MCF 10A (cell line): ENCODE measurements at regions not wholly inside any gene's neighbourhood (a gene's known extent, or its start where the extent isn't known, plus 50 kb on each side); places are given as distances from the start of the nearest gene placed in this dataset.
A peak's percentile ranks its signal among the peaks of the same experiment; 100 is the strongest.

Experiments used
- BruUV-seq: library from RNA; stranded (reverse); fragments of 400-500 nt; replicated peaks from 2 replicates; lab custom pipeline; 2021; lab: Mats Ljungman, UMichigan
- CTCF ChIA-PET: fragments of 300-600 bp; sonication (Branson Sonifier 250); formaldehyde crosslinking; extraction: SDS; loops from one replicate; lab custom pipeline; 2021; ENCODE audit warnings: antibody characterized with exemption, inconsistent platforms; lab: Yijun Ruan, JAX
- POLR2A ChIA-PET: fragments of 300-600, 350-650 bp; sonication (Branson Sonifier 250); formaldehyde crosslinking; extraction: SDS; loops from one replicate; lab custom pipeline; 2020; ENCODE audit warnings: antibody characterized with exemption, inconsistent platforms; lab: Yijun Ruan, JAX
- DNase-seq: peaks from one replicate; pipeline ENCODE4 v3.0.0-alpha.2; 2018; ENCODE audit not compliant: unreplicated experiment
- H3K27ac Mint-ChIP-seq: one replicate; pipeline ENCODE4 v1.8.0; 2022; ENCODE audit warnings: mild to moderate bottlenecking, low read depth, mixed read lengths; ENCODE audit not compliant: unreplicated experiment
- H3K27me3 Mint-ChIP-seq: one replicate; pipeline ENCODE4 v1.8.0; 2022; ENCODE audit warnings: mixed read lengths; ENCODE audit not compliant: insufficient read depth, unreplicated experiment
- H3K36me3 Mint-ChIP-seq: one replicate; pipeline ENCODE4 v1.8.0; 2022; ENCODE audit warnings: mild to moderate bottlenecking, moderate library complexity, mixed read lengths; ENCODE audit not compliant: insufficient read depth, unreplicated experiment
- H3K4me1 Mint-ChIP-seq: one replicate; pipeline ENCODE4 v1.8.0; 2022; ENCODE audit warnings: mixed read lengths; ENCODE audit not compliant: insufficient read depth, unreplicated experiment
- H3K4me3 Mint-ChIP-seq: one replicate; pipeline ENCODE4 v1.8.0; 2022; ENCODE audit warnings: mild to moderate bottlenecking, moderate library complexity, mixed read lengths; ENCODE audit not compliant: unreplicated experiment
- H3K9me3 Mint-ChIP-seq: one replicate; pipeline ENCODE4 v1.8.0; 2022; ENCODE audit warnings: mixed read lengths; ENCODE audit not compliant: unreplicated experiment
- CTCF ChIP-seq: fragments of 200-600 bp; IDR thresholded peaks from one replicate; pipeline ENCODE4 v1.8.0; 2022; ENCODE audit warnings: antibody characterized with exemption, mild to moderate bottlenecking; ENCODE audit not compliant: unreplicated experiment
- intact Hi-C: fragments of 100-400 bp; cut with micrococcal nuclease; formaldehyde crosslinking; loops from 2 replicates; pipeline ENCODE4 v1.14.1; 2022

GRCh38 chr7:86923527-86923926 is 135.9 kb downstream of the ELAPOR2 start:
- H3K27me3 Mint-ChIP-seq: no peaks in the 10 kb centered on the region
- no peak for DNase-seq
- intact Hi-C loops: no loop called here
- CTCF ChIA-PET: interaction anchor here (1.0 to 8.7 kb wide), 2 partner anchors 226 to 313 kb away, joined by 3 to 129 read pairs; partner anchors contain the start of gene DMTF1
- no peak overlapping the region for H3K27ac Mint-ChIP-seq
- peaks cover 7% of the 10 kb centered on the region for H3K36me3 Mint-ChIP-seq
- no peaks in the 10 kb centered on the region for H3K9me3 Mint-ChIP-seq
- no peak overlapping the region for H3K4me3 Mint-ChIP-seq
- H3K4me1 Mint-ChIP-seq: no peaks in the 10 kb centered on the region
- no TSS peak for BruUV-seq
- POLR2A ChIA-PET: interaction anchor here (1.7 kb wide), 1 partner anchor 225 kb away, joined by 4 read pairs; no protein-coding TSS in a partner anchor
- TF ChIP-seq CTCF: no peak

DNA sequence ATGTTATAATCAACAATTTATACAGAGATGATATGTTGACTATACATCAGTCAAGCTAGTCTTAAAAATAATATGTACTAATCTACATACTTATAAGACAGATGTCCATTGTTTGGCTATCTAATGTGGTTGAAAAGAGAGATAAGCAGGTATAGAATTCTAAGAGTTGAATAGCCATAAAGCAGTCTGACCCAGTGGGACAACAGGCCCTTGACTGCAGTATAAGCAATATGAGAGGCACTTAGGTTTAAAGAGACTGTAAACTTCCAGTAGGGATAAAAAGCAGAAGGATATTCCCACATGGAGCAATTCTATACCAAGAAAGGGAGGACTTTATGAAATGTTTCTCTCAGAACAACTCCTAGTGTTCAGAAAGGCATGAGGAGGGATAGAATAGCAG is 139.3 kb downstream of the ELAPOR2 start:
- no peaks in the 10 kb centered on the region for H3K9me3 Mint-ChIP-seq
- no peak for TF ChIP-seq CTCF
- no peaks in the 10 kb centered on the region for H3K27me3 Mint-ChIP-seq
- CTCF ChIA-PET: interaction anchor here (0.6 kb wide), 1 partner anchor 1746 kb away, joined by 4 read pairs; no protein-coding TSS in a partner anchor
- intact Hi-C loops: no loop called here
- H3K36me3 Mint-ChIP-seq: peaks cover 7% of the 10 kb centered on the region
- no TSS peak for BruUV-seq
- no peak for DNase-seq
- H3K4me3 Mint-ChIP-seq: no peak overlapping the region
- peaks cover 7% of the 10 kb centered on the region for H3K4me1 Mint-ChIP-seq
- H3K27ac Mint-ChIP-seq: no peak overlapping the region
- POLR2A ChIA-PET: no interaction called here

GRCh38 chr7:86918245-86918644 is 141.2 kb downstream of the ELAPOR2 start:
- POLR2A ChIA-PET: interaction anchor here (1.2 kb wide), 1 partner anchor 302 kb away, joined by 3 read pairs; no protein-coding TSS in a partner anchor
- no peaks in the 10 kb centered on the region for H3K9me3 Mint-ChIP-seq
- CTCF ChIA-PET: interaction anchor here (0.9 to 4.1 kb wide), 3 partner anchors 9 to 230 kb away, joined by 3 to 33 read pairs (median 11); no protein-coding TSS in a partner anchor
- H3K36me3 Mint-ChIP-seq: no peaks in the 10 kb centered on the region
- no peak overlapping the region for H3K27ac Mint-ChIP-seq
- no TSS peak for BruUV-seq
- peaks cover 7% of the 10 kb centered on the region for H3K4me1 Mint-ChIP-seq
- peaks cover 8% of the 10 kb centered on the region for H3K27me3 Mint-ChIP-seq
- no peak for TF ChIP-seq CTCF
- intact Hi-C loops: no loop called here
- no peak for DNase-seq
- H3K4me3 Mint-ChIP-seq: no peak overlapping the region

- DNase-seq: no peak
- Mint-ChIP-seq H3K36me3 (peaks cover 4% of the 10 kb centered on the region), H3K27ac (peak overlapping the region; percentile 17), H3K4me1 (peaks cover 7% of the 10 kb centered on the region), H3K9me3 (no peaks in the 10 kb centered on the region), H3K4me3 (no peak overlapping the region), H3K27me3 (peaks cover 11% of the 10 kb centered on the region)
- POLR2A ChIA-PET: interaction anchor here (1.6 to 2.9 kb wide), 2 partner anchors 236 to 304 kb away, joined by 4 to 15 read pairs; partner anchors contain the start of genes DMTF1 and TMEM243
- CTCF ChIA-PET: interaction anchor here (0.6 to 4.1 kb wide), 12 partner anchors 8 to 391 kb away, joined by 3 to 33 read pairs (median 3); partner anchors contain the start of gene DMTF1
- intact Hi-C loops: no loop called here
- no TSS peak for BruUV-seq
- TF ChIP-seq CTCF: no peak
These were observed 143.1 kb downstream of the ELAPOR2 start for GRCh38 chr7:86916277-86916825.
